AG10803 (cell line): ENCODE measurements at regions not wholly inside any gene's neighbourhood (a gene's known extent, or its start where the extent isn't known, plus 50 kb on each side); places are given as distances from the start of the nearest gene placed in this dataset.

Source experiments
- DNase-seq: peaks from one replicate; pipeline ENCODE4 v3.0.0; 2010; ENCODE audit warnings: low read depth
- H3K4me3 ChIP-seq: 2 replicates; pipeline ENCODE4 v1.5.1; 2011; ENCODE audit warnings: mild to moderate bottlenecking, low read length, control low read depth
- CTCF ChIP-seq: conservative IDR thresholded peaks from 2 replicates; pipeline ENCODE4 v1.5.1; 2011; ENCODE audit warnings: mild to moderate bottlenecking, low read length, control low read depth, inconsistent platforms

GRCh38 chr14:45381091-45381490, 128.1 kb upstream of the MIS18BP1 start:
- no peak overlapping the region for H3K4me3 ChIP-seq
- DNase-seq, result no peak
- no peak for TF ChIP-seq CTCF

GRCh38 chr14:45377166-45377565, 124.2 kb upstream of the MIS18BP1 start:
- no peak for TF ChIP-seq CTCF
- H3K4me3 ChIP-seq, result no peak overlapping the region
- no peak for DNase-seq

GRCh38 chr14:45373877-45374276, 120.9 kb upstream of the MIS18BP1 start:
- no peak for TF ChIP-seq CTCF
- no peak for DNase-seq

GRCh38 chr14:45364565-45365156, 111.7 kb upstream of the MIS18BP1 start:
- DNase-seq, result no peak
- no peak overlapping the region for H3K4me3 ChIP-seq
- TF ChIP-seq CTCF, result no peak

More at GRCh38 chr14:45373877-45374276, 120.9 kb upstream of the MIS18BP1 start:
- H3K4me3 ChIP-seq, result no peak overlapping the region

- DNase-seq, result no peak
- H3K4me3 ChIP-seq, result no peak overlapping the region
- TF ChIP-seq CTCF, result no peak
These were observed 109.5 kb upstream of the MIS18BP1 start for GRCh38 chr14:45362505-45362904.

- H3K4me3 ChIP-seq, result no peak overlapping the region
- no peak for TF ChIP-seq CTCF
- DNase-seq, result no peak
These were observed 108.7 kb upstream of the MIS18BP1 start for GRCh38 chr14:45361727-45362126.

- TF ChIP-seq CTCF, result no peak
- DNase-seq, result peak; percentile 48
- no peak overlapping the region for H3K4me3 ChIP-seq
These were observed 106.7 kb upstream of the MIS18BP1 start for GRCh38 chr14:45359746-45360145.
